Naive thymus-derived CD4-positive, alpha-beta T cell (primary cell): ENCODE measurements at regions not wholly inside any gene's neighbourhood (a gene's known extent, or its start where the extent isn't known, plus 50 kb on each side); places are given as distances from the start of the nearest gene placed in this dataset.

ENCODE experiments used
- ATAC-seq: fragments of 150-1000 bp; cut with Tn5 transposase; 2 replicates; pipeline ENCODE4 v1.10.0; 2021; ENCODE audit warnings: mild to moderate bottlenecking, moderate library complexity
- CTCF ChIA-PET: fragments of 350-600 bp; sonication (Branson Sonifier 250); formaldehyde crosslinking; loops from one replicate; lab custom pipeline; 2021; ENCODE audit warnings: antibody characterized with exemption; lab: Charles Lee
- POLR2A ChIA-PET: fragments of 350-600 bp; sonication (Branson Sonifier 250); formaldehyde crosslinking; loops from one replicate; lab custom pipeline; 2021; ENCODE audit warnings: antibody characterized with exemption, inconsistent platforms; lab: Charles Lee
- DNase-seq, 9 donors: peaks; one replicate each; pipeline versions ENCODE4 v3.0.0 to v3.0.0-alpha.2; 2020 to 2022; ENCODE audit warnings: mixed read lengths in 1 of 9
- H3K27ac ChIP-seq: one replicate; pipeline ENCODE4 v1.7.0; 2013; ENCODE audit warnings: mild to moderate bottlenecking, low read depth, low read length, moderate library complexity
- H3K27me3 ChIP-seq, 2 donors: one replicate each; pipeline ENCODE4 v1.7.0; 2013; ENCODE audit warnings: low read length in 2 of 2, mild to moderate bottlenecking in 2 of 2, moderate library complexity in 2 of 2; ENCODE audit not compliant: control insufficient read depth in 2 of 2, insufficient read depth in 2 of 2
- H3K36me3 ChIP-seq, 3 experiments: 1 replicate in 2 of 3; 2 replicates in 1 of 3; pipeline ENCODE4 v1.7.0; 2013; ENCODE audit warnings: low read length in 3 of 3, mild to moderate bottlenecking in 3 of 3, moderate library complexity in 1 of 3; ENCODE audit not compliant: insufficient read depth in 3 of 3, control insufficient read depth in 2 of 3
- H3K4me1 ChIP-seq, 2 donors: one replicate each; pipeline ENCODE4 v1.7.0; 2013; ENCODE audit warnings: low read length in 2 of 2, mild to moderate bottlenecking in 2 of 2, moderate library complexity in 1 of 2; ENCODE audit not compliant: control insufficient read depth in 2 of 2, insufficient read depth in 2 of 2
- H3K4me3 ChIP-seq: 2 replicates; pipeline ENCODE4 v1.7.0; 2013; ENCODE audit warnings: mild to moderate bottlenecking, low read length
- H3K9me3 ChIP-seq, 3 experiments: 1 replicate in 2 of 3; 2 replicates in 1 of 3; pipeline ENCODE4 v1.7.0; 2013; ENCODE audit warnings: low read length in 3 of 3; ENCODE audit not compliant: control insufficient read depth in 2 of 3
- H3K27ac Mint-ChIP-seq, 9 donors: one replicate each; pipeline ENCODE4 v1.8.0; 2020 to 2022; ENCODE audit warnings: mixed read lengths in 9 of 9, mild to moderate bottlenecking in 8 of 9, moderate library complexity in 5 of 9, inconsistent platforms in 2 of 9
- H3K27me3 Mint-ChIP-seq, 5 donors: one replicate each; pipeline ENCODE4 v1.8.0; 2021 to 2022; ENCODE audit warnings: mixed read lengths in 5 of 5, mild to moderate bottlenecking in 1 of 5
- H3K36me3 Mint-ChIP-seq, 5 donors: one replicate each; pipeline ENCODE4 v1.8.0; 2020 to 2022; ENCODE audit warnings: mixed read lengths in 5 of 5, mild to moderate bottlenecking in 3 of 5, inconsistent platforms in 1 of 5
- H3K4me1 Mint-ChIP-seq, 7 donors: one replicate each; pipeline ENCODE4 v1.8.0; 2020 to 2022; ENCODE audit warnings: mixed read lengths in 7 of 7, mild to moderate bottlenecking in 3 of 7, inconsistent platforms in 1 of 7
- H3K4me3 Mint-ChIP-seq, 10 donors: one replicate each; pipeline ENCODE4 v1.8.0; 2020 to 2022; ENCODE audit warnings: mild to moderate bottlenecking in 10 of 10, mixed read lengths in 10 of 10, moderate library complexity in 6 of 10, inconsistent platforms in 2 of 10
- H3K9me3 Mint-ChIP-seq, 11 donors: one replicate each; pipeline ENCODE4 v1.8.0; 2020 to 2022; ENCODE audit warnings: mixed read lengths in 11 of 11, mild to moderate bottlenecking in 4 of 11, inconsistent platforms in 1 of 11, moderate library complexity in 1 of 11
- intact Hi-C, 2 donors: fragments of 100-400 bp; cut with micrococcal nuclease; formaldehyde crosslinking; loops; one replicate each; pipeline ENCODE4 v1.15.1; 2023

DNA sequence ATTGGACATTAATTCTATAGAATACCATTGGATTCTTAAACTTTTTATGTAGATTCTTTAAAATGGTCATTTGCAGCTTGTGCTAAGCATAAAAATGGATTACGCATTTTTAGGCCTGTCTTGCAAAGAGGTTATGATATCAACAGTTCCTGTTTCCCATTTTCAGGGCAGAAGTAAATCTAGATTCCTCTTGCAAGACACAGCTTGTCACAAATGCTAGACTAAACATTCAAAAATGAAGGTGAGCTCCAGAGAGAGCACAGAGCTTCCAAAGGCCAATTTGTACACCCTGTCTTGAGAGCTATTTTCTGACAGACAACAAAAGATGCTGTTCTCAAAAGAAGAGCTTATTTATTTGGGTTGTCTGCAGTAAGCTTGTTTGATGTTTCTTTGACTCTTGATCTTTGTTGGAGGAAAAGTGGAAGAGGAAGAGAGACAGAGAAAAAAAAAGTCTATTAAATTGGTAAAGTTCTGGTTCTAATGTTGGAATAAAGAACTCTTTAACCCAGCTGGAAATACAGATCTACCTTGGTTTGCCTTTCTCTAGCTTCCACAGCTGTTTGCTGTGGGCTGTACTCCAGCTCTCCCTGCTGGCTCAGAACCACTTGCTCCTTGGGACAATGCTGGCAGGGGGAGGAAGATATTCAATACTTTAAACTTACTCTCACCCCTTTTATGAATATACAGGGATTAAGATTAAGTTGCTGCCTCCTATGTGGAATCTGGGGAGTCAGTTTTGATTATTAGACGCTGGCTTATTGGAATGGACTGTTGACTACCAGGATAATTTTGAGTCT is 651.8 kb downstream of the CDH11 start:
- Histone ChIP-seq H3K4me1 (no peaks in the 10 kb centered on the region), H3K4me3 (no peak overlapping the region), H3K36me3 (no peaks in the 10 kb centered on the region), H3K9me3 (peaks cover 0 to 3% (median 0%) of the 10 kb centered on the region in 3 experiments), H3K27me3 (no peaks in the 10 kb centered on the region), H3K27ac (no peak overlapping the region)
- ChIA-PET POLR2A (no interaction called here), CTCF (interaction anchor here (0.6 kb wide), 1 partner anchor 506 kb away, joined by 4 read pairs; no protein-coding TSS in a partner anchor)
- Mint-ChIP-seq H3K27ac (no peak overlapping the region), H3K4me3 (no peak overlapping the region), H3K27me3 (no peaks in the 10 kb centered on the region), H3K36me3 (peaks cover 0 to under 1% (median 0%) of the 10 kb centered on the region in 5 donors), H3K4me1 (no peaks in the 10 kb centered on the region), H3K9me3 (peaks cover 1 to 46% (median 13%) of the 10 kb centered on the region in 11 donors)
- DNase-seq = no peak
- intact Hi-C loops = loop anchor here in 1 of 2 donors (10.0 kb wide), 1 partner anchor 55 kb away; no protein-coding TSS in a partner anchor
- no peak for ATAC-seq

- H3K27ac ChIP-seq = no peak overlapping the region
- ChIA-PET POLR2A (no interaction called here), CTCF (no interaction called here)
- no peak overlapping the region for H3K4me3 Mint-ChIP-seq
- no peaks in the 10 kb centered on the region for H3K27me3 Mint-ChIP-seq
- intact Hi-C loops = no loop called here
- ATAC-seq (no peak), DNase-seq (no peak)
- H3K9me3 ChIP-seq = peaks cover 0 to 3% (median 0%) of the 10 kb centered on the region in 3 experiments
- no peaks in the 10 kb centered on the region for H3K36me3 ChIP-seq
- H3K4me1 ChIP-seq = no peaks in the 10 kb centered on the region
- H3K9me3 Mint-ChIP-seq = peaks cover 1 to 44% (median 15%) of the 10 kb centered on the region in 11 donors
- no peak overlapping the region for H3K4me3 ChIP-seq
- H3K4me1 Mint-ChIP-seq = no peaks in the 10 kb centered on the region
- H3K27ac Mint-ChIP-seq = no peak overlapping the region
- H3K36me3 Mint-ChIP-seq = peaks cover 0 to 4% (median 0%) of the 10 kb centered on the region in 5 donors
- H3K27me3 ChIP-seq = no peaks in the 10 kb centered on the region
Observed at GRCh38 chr16:64469351-64469750, 652.5 kb downstream of the CDH11 start.

GRCh38 chr16:64468515-64469090 is 653.3 kb downstream of the CDH11 start:
- CTCF ChIA-PET = no interaction called here
- intact Hi-C loops = no loop called here
- H3K4me1 Mint-ChIP-seq = no peaks in the 10 kb centered on the region
- no peak for DNase-seq
- Histone ChIP-seq H3K4me3 (no peak overlapping the region), H3K27ac (no peak overlapping the region), H3K4me1 (no peaks in the 10 kb centered on the region), H3K36me3 (no peaks in the 10 kb centered on the region), H3K27me3 (no peaks in the 10 kb centered on the region), H3K9me3 (peaks cover 0 to 3% (median 0%) of the 10 kb centered on the region in 3 experiments)
- H3K36me3 Mint-ChIP-seq = peaks cover 0 to 4% (median 0%) of the 10 kb centered on the region in 5 donors
- ATAC-seq = no peak
- POLR2A ChIA-PET = no interaction called here
- H3K27ac Mint-ChIP-seq = no peak overlapping the region
- no peak overlapping the region for H3K4me3 Mint-ChIP-seq
- H3K27me3 Mint-ChIP-seq = no peaks in the 10 kb centered on the region
- peaks cover 0 to 38% (median 15%) of the 10 kb centered on the region in 11 donors for H3K9me3 Mint-ChIP-seq

DNA sequence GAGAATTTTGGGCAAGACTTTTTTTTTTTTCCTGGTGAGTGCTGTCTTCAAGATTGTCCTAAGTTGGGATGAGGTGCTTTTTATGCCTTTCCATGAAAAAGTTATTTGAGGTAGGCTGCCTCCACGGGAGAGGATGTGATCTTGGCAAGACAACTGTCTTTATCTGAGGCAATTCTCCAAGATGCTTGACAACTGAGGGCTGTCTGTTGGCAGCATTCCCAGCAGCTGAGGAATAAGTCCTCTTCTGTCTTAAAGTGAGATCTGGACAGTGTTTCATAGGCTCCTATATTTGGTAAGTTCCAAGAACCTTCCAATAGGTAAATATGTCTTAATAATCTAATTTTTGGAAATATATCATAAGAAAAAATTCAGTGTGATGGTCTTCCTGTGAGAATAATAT is 662.0 kb downstream of the CDH11 start:
- Mint-ChIP-seq H3K4me3 (no peak overlapping the region), H3K27me3 (no peaks in the 10 kb centered on the region), H3K27ac (no peak overlapping the region), H3K9me3 (peaks cover 6 to 35% (median 16%) of the 10 kb centered on the region in 11 donors), H3K4me1 (no peaks in the 10 kb centered on the region), H3K36me3 (peaks cover 0 to under 1% (median 0%) of the 10 kb centered on the region in 5 donors)
- intact Hi-C loops = no loop called here
- POLR2A ChIA-PET = no interaction called here
- H3K27ac ChIP-seq = no peak overlapping the region
- H3K27me3 ChIP-seq = no peaks in the 10 kb centered on the region
- ATAC-seq = no peak
- no peak overlapping the region for H3K4me3 ChIP-seq
- DNase-seq = no peak
- CTCF ChIA-PET = no interaction called here
- H3K36me3 ChIP-seq = no peaks in the 10 kb centered on the region
- no peaks in the 10 kb centered on the region for H3K4me1 ChIP-seq
- H3K9me3 ChIP-seq = no peaks in the 10 kb centered on the region

- ATAC-seq = no peak
Observed at GRCh38 chr16:64459402-64459801, 662.5 kb downstream of the CDH11 start.

DNA sequence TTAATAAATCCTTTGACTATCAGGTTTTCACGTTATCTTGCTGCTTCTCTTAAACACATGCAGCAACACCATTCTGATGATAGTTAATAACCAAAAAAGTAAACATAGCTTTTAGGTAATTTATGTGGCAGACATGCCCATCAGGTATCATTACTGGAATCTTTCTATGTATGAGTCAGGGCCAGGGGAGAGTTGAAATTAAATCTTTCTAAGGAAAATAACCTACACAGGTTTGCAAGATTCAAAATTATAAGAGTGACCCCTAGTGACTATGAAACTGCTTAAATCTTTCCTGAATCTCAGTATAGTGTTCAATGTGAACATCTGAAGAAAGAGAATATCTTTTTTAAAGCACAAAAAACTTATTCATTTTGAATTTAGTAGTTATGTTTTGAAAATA is 666.6 kb downstream of the CDH11 start:
- POLR2A ChIA-PET = no interaction called here
- CTCF ChIA-PET = no interaction called here
- H3K9me3 ChIP-seq = peaks cover 0 to 5% (median 0%) of the 10 kb centered on the region in 3 experiments
- ATAC-seq = no peak
- H3K4me1 Mint-ChIP-seq = no peaks in the 10 kb centered on the region
- intact Hi-C loops = no loop called here
- DNase-seq = no peak
- H3K27me3 Mint-ChIP-seq = no peaks in the 10 kb centered on the region
- peaks cover 3 to 26% (median 13%) of the 10 kb centered on the region in 11 donors for H3K9me3 Mint-ChIP-seq
- H3K27ac ChIP-seq = no peak overlapping the region
- H3K36me3 ChIP-seq = no peaks in the 10 kb centered on the region
- peaks cover 0 to 4% (median 0%) of the 10 kb centered on the region in 5 donors for H3K36me3 Mint-ChIP-seq
- H3K27me3 ChIP-seq = no peaks in the 10 kb centered on the region
- H3K27ac Mint-ChIP-seq = no peak overlapping the region
- no peaks in the 10 kb centered on the region for H3K4me1 ChIP-seq
- no peak overlapping the region for H3K4me3 Mint-ChIP-seq
- H3K4me3 ChIP-seq = no peak overlapping the region

More at GRCh38 chr16:64459402-64459801, 662.5 kb downstream of the CDH11 start:
- H3K27me3 Mint-ChIP-seq = no peaks in the 10 kb centered on the region
- ChIA-PET CTCF (no interaction called here), POLR2A (no interaction called here)
- Histone ChIP-seq H3K36me3 (no peaks in the 10 kb centered on the region), H3K9me3 (no peaks in the 10 kb centered on the region), H3K27ac (no peak overlapping the region), H3K27me3 (no peaks in the 10 kb centered on the region), H3K4me3 (no peak overlapping the region), H3K4me1 (no peaks in the 10 kb centered on the region)
- intact Hi-C loops = no loop called here
- no peak for DNase-seq
- H3K4me3 Mint-ChIP-seq = no peak overlapping the region
- no peak overlapping the region for H3K27ac Mint-ChIP-seq
- H3K36me3 Mint-ChIP-seq = peaks cover 0 to 4% (median 0%) of the 10 kb centered on the region in 5 donors
- H3K4me1 Mint-ChIP-seq = no peaks in the 10 kb centered on the region
- peaks cover 6 to 38% (median 16%) of the 10 kb centered on the region in 11 donors for H3K9me3 Mint-ChIP-seq
